SK-N-SH (cell line): ENCODE measurements at regions not wholly inside any gene's neighbourhood (a gene's known extent, or its start where the extent isn't known, plus 50 kb on each side); places are given as distances from the start of the nearest gene placed in this dataset.

Experiments
- EP300 ChIP-seq, 2 experiments: IDR thresholded peaks; 2 replicates each; pipeline versions ENCODE4 v1.4.0 to v1.6.1; 2012; ENCODE audit warnings: borderline replicate concordance in 1 of 2, low read depth in 1 of 2, low read length in 1 of 2
- EZH2phosphoT487 ChIP-seq: fragments of 200-600 bp; sonication (generic); IDR thresholded peaks from 2 replicates; pipeline ENCODE4 v1.6.1; 2017; ENCODE audit warnings: low read depth, mixed run types, mild to moderate bottlenecking, antibody characterized with exemption, moderate library complexity, borderline replicate concordance
- MXI1 ChIP-seq: IDR thresholded peaks from 2 replicates; pipeline ENCODE4 v1.6.1; 2012; ENCODE audit warnings: mild to moderate bottlenecking, low read depth, low read length, improper control_type of control experiment
- NFIC ChIP-seq: IDR thresholded peaks from 2 replicates; pipeline ENCODE4 v1.4.0; 2012; ENCODE audit warnings: borderline replicate concordance
- RAD21 ChIP-seq: IDR thresholded peaks from 2 replicates; pipeline ENCODE4 v1.6.1; 2012; ENCODE audit warnings: mild to moderate bottlenecking, low read length
- RFX5 ChIP-seq: IDR thresholded peaks from 2 replicates; pipeline ENCODE4 v1.6.1; 2012; ENCODE audit warnings: mild to moderate bottlenecking, improper control_type of control experiment, low read length
- SMC3 ChIP-seq: IDR thresholded peaks from 2 replicates; pipeline ENCODE4 v1.6.1; 2012; ENCODE audit warnings: low read depth, low read length, improper control_type of control experiment
- TAF1 ChIP-seq: IDR thresholded peaks from 2 replicates; pipeline ENCODE4 v1.6.1; 2012; ENCODE audit warnings: low read depth, mild to moderate bottlenecking, low read length, moderate library complexity, borderline replicate concordance
- TCF12 ChIP-seq: IDR thresholded peaks from 2 replicates; pipeline ENCODE4 v1.4.0; 2012
- TEAD4 ChIP-seq: IDR thresholded peaks from 2 replicates; pipeline ENCODE4 v1.4.0; 2012; ENCODE audit warnings: mild to moderate bottlenecking, borderline replicate concordance; ENCODE audit not compliant: insufficient read depth
- YY1 ChIP-seq: IDR thresholded peaks from 2 replicates; pipeline ENCODE4 v1.4.0; 2012; ENCODE audit warnings: low read depth, mild to moderate bottlenecking
- TF ChIP-seq, protein P1 (sequence below): fragments of 200-600 bp; sonication (generic); IDR thresholded peaks from 2 replicates; pipeline ENCODE4 v1.6.1; 2017; ENCODE audit warnings: antibody characterized with exemption, mild to moderate bottlenecking, moderate library complexity
- TF ChIP-seq, protein P2 (sequence below): IDR thresholded peaks from 2 replicates; pipeline ENCODE4 v1.6.1; 2012; ENCODE audit warnings: mild to moderate bottlenecking, low read depth, low read length, moderate library complexity

DNA sequence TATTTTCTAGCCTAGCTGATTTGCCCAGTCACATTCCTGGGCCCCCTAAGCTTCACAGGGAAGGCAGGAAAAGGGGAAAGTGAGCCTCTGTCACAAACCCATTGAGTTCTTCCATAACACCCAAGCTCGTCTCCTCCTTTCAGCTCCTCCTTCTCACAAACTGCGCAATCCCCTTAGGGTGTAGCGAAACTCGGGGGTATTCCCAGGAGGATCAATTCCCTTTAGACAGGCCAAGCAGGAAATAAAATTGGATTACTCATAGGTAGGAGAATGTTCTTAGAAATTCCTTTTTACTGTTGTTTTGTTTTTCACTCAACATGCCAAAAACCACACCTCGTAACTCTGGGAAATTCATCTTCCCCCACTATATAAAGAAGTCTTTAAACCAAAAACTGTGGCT is 139.3 kb downstream of the IRS2 start:
- TF ChIP-seq TEAD4, result no peak
- TF ChIP-seq, protein P1, sequence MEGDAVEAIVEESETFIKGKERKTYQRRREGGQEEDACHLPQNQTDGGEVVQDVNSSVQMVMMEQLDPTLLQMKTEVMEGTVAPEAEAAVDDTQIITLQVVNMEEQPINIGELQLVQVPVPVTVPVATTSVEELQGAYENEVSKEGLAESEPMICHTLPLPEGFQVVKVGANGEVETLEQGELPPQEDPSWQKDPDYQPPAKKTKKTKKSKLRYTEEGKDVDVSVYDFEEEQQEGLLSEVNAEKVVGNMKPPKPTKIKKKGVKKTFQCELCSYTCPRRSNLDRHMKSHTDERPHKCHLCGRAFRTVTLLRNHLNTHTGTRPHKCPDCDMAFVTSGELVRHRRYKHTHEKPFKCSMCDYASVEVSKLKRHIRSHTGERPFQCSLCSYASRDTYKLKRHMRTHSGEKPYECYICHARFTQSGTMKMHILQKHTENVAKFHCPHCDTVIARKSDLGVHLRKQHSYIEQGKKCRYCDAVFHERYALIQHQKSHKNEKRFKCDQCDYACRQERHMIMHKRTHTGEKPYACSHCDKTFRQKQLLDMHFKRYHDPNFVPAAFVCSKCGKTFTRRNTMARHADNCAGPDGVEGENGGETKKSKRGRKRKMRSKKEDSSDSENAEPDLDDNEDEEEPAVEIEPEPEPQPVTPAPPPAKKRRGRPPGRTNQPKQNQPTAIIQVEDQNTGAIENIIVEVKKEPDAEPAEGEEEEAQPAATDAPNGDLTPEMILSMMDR, result no peak
- no peak for TF ChIP-seq RAD21
- no peak for TF ChIP-seq YY1
- no peak for TF ChIP-seq SMC3
- TF ChIP-seq EZH2phosphoT487, result no peak
- TF ChIP-seq NFIC, result no peak
- TF ChIP-seq TAF1, result no peak
- TF ChIP-seq RFX5, result no peak
- TF ChIP-seq MXI1, result no peak
- no peak for TF ChIP-seq TCF12
- no peak for TF ChIP-seq EP300 (IDR thresholded peaks at IDR 0.05; ENCODE audit: borderline replicate concordance in 1 of 2, low read depth in 1 of 2, low read length in 1 of 2)
- TF ChIP-seq, protein P2, sequence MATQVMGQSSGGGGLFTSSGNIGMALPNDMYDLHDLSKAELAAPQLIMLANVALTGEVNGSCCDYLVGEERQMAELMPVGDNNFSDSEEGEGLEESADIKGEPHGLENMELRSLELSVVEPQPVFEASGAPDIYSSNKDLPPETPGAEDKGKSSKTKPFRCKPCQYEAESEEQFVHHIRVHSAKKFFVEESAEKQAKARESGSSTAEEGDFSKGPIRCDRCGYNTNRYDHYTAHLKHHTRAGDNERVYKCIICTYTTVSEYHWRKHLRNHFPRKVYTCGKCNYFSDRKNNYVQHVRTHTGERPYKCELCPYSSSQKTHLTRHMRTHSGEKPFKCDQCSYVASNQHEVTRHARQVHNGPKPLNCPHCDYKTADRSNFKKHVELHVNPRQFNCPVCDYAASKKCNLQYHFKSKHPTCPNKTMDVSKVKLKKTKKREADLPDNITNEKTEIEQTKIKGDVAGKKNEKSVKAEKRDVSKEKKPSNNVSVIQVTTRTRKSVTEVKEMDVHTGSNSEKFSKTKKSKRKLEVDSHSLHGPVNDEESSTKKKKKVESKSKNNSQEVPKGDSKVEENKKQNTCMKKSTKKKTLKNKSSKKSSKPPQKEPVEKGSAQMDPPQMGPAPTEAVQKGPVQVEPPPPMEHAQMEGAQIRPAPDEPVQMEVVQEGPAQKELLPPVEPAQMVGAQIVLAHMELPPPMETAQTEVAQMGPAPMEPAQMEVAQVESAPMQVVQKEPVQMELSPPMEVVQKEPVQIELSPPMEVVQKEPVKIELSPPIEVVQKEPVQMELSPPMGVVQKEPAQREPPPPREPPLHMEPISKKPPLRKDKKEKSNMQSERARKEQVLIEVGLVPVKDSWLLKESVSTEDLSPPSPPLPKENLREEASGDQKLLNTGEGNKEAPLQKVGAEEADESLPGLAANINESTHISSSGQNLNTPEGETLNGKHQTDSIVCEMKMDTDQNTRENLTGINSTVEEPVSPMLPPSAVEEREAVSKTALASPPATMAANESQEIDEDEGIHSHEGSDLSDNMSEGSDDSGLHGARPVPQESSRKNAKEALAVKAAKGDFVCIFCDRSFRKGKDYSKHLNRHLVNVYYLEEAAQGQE, result no peak
